ENCODE measurements at regions not wholly inside any gene's neighbourhood (a gene's known extent, or its start where the extent isn't known, plus 50 kb on each side); places are given as distances from the start of the nearest gene placed in this dataset.
"Not testable (repeated sequence)": the region's sequence is repeated elsewhere in the genome, so short reads cannot be mapped to it uniquely, and the experiment has no call there.

DNA sequence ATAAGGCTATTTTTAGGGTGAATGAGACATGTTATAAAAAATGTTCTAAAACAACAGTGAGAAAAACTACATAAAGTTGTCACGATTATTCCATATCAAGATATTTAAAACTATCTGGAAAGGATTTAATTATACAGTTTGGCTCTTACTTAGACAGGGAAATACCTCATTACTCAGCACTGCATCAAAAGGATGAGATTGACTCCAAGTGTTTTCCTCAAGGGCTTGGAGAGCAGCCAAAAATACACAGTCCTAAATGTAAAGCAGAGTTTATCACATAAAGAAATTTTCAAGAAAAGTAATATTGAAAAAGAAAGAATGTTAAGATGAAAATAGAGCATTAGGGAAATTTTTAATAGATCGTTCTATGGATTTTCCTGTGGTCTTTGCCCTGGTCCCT lies 285.5 kb upstream of the NETO1 start:
- DNase-seq: no peak

- no peak for DNase-seq
Observed at GRCh38 chr18:73151086-73151485, 283.3 kb upstream of the NETO1 start.

DNA sequence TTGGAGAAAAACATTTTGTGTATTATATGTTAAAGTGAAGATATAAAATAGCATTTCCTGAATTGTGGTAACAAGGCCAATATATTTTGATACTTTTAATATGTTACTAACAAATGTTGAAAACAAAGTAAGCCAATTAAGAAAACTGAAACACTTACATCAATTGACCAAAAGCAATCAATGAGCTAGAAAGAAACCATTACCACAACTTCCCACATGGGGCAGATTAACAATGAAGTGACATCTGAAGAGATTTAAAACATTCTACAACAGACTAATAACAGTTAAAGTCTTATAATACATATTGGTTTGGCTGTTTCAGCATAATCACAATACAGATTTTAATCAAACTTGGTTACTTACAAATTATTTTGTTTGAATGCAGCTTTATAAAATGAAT lies 282.4 kb upstream of the NETO1 start:
- no peak for DNase-seq

GRCh38 chr18:73147590-73147989 lies 279.8 kb upstream of the NETO1 start:
- no peak for DNase-seq

DNA sequence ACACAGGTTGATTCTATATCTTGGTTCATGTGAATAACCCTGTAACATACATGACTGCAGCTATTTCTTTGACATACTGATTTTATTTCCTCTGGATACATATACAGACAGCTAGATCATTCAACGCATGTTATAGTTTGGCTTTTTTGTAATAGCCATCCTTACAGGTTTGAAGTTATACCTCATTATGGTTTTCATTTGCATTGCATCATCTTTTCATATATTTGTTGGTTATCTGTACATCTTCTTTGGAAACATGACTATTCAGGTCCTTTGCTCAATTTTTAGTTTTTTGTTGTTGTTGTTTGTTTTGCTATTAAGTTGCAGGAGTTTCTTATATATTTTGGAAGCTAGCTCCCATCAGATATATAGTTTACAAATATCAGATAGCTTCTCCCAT lies 276.2 kb upstream of the NETO1 start:
- DNase-seq: no peak

DNA sequence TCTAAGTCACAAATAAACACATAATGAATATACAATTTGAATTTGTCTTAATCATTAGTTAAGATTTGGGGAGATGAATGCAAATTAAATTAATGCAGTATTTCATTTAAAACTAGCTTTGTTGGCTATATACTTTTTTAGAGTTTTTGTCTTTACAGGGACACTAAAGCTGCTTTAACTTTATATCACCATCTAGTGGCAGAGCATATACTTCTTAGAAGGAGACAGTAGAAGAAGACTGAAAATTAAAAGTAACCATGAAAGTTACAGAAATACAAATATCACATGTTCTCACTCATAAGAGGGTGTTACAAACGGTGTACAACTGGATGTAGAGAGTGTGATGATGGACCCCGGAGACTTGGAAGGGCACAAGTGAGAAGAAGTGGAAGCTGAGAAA lies 268.3 kb upstream of the NETO1 start:
- DNase-seq: no peak

DNA sequence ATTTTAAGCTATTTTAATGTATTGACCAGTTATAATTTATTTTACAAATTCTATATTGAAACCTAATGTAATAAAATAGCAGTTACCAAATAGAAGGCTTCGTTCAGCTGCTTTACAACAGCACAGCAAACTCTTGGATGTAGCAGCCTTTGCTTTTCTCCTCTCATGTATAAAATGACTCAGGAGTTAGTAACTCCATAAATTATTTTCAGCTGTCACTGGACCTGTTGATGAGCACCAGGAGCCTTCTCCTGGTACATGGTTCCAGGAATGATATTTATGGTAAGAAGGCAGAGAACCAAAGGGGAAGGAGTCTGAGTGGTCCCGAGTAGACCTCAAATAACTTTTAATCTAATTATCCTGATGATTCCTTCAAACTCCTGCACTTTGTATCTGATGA lies 256.4 kb upstream of the NETO1 start:
- DNase-seq: no peak

- DNase-seq: no peak
Observed at GRCh38 chr18:73121207-73121606, 253.4 kb upstream of the NETO1 start.

DNA sequence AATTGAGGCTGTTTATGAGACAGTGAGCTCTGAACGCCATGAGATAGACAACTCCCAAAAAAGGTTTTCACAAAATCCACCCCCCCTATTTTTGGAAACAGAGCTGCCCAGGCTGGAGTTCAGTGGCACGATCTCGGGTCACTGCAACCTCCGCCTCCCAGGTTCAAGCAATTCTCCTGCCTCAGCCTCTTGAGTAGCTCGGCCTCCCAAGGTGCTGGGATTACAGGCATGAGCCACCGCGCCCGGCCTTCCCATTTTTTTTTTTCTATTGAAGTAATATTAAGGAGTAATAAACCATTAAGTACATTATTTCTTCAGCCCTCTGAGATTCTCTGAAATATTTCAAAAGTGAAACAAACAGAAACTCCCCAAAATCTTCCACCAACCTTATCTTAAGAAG lies 252.8 kb upstream of the NETO1 start:
- DNase-seq: no peak

- peak; percentile 51 for DNase-seq
Observed at GRCh38 chr18:73119574-73119973, 251.8 kb upstream of the NETO1 start.

DNA sequence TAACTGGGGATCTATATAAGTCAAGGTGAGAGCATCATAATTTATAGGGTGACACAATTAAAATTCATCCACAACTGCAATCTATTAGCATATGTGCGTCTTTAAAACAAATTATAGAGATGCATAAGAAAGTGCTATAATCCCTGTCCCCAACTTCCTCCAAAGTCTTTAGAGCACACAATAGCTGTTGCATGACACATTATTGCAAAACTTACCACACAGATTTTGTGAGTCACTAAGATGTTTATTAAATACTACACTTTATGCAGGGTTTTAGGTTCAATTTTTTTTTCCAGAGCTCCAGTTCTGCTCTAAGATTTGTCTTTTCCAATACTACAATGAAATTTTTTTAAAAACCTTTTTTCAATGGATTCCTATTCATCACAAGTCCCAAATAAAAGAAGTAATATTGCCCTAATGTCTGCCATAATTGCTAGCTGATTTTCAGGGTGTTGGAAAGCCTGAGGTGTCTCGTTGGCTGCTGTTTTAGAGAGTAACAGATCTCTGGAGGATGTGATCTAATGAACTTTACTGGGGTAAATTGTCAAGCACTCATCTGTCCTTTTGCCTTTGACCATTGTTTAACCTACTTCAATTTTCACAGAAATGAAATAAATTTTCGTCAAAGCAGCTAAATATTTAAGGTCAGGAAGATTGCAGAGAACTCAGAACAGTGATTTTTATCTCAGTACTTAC lies 250.5 kb upstream of the NETO1 start:
- DNase-seq: no peak

GRCh38 chr18:73110307-73110706 lies 242.5 kb upstream of the NETO1 start:
- DNase-seq: no peak

DNA sequence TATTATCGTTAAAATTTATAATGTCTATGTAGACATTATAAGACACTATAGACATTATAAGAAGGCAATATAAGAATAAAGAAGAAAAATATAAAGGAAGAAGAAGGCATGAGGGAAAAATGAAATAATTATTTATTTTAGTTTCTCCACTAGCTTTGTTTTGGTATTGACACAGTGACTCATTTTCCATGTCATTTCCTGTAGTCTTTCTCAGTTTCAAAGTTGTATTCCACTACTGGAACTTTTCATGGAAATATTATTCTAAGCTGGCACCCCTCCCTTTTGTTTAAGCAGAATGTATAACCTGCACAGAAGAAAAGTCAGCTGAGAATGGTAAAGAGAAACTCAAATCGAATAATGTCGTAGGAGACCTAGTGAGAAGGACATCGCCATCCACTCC lies 234.2 kb upstream of the NETO1 start:
- DNase-seq: no peak

DNA sequence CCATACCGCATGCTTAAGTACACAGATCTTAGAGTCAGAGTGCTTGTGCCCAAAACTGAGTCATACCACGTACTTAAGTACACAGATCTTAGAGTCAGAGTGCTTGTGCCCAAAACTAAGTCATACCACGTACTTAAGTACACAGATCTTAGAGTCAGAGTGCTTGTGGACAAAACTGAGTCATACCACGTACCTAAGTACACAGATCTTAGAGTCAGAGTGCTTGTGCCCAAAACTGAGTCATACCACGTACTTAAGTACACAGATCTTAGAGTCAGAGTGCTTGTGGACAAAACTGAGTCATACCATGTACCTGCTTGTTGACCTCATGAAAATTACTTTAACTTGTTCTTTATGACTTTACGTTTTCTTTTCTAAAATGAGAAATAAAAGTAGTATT lies 233.7 kb upstream of the NETO1 start:
- not testable (repeated sequence) for DNase-seq

- no peak for DNase-seq
Observed at GRCh38 chr18:73099759-73100158, 232.0 kb upstream of the NETO1 start.

GRCh38 chr18:73093687-73094250 lies 226.0 kb upstream of the NETO1 start:
- no peak for DNase-seq

GRCh38 chr18:73088445-73088844 lies 220.7 kb upstream of the NETO1 start:
- no peak for DNase-seq

DNA sequence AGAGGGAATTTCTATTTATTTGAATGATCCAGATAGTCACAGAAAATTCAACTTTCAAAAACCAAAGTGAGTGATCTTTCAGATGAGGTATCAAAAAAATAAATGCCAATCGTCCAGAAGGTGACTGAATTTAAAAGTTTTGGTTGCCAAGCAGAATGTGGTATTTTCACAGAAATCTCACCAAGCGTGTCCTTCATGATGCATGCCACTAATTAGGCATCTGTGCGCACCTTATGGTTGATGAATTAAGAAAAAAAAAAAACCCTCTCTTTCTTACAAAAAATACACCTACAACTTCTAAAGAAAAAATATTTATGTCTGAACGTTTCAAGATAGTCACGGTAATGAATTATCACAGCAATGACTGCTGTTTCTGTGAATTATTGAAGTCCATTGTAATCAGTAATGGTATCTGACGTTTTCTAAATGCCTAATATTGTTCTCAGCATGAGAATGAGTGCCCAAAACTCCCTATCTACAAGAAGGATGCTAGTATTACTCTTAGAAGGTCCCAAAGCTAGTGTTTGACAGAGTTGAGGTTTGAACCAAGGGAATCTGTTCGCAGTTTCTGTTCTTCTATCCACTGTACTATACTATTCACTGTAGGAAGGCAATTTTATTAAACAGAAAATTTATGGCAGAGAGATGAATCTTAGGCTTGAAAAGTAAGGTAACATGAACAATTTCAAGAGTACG lies 219.6 kb upstream of the NETO1 start:
- DNase-seq: no peak

DNA sequence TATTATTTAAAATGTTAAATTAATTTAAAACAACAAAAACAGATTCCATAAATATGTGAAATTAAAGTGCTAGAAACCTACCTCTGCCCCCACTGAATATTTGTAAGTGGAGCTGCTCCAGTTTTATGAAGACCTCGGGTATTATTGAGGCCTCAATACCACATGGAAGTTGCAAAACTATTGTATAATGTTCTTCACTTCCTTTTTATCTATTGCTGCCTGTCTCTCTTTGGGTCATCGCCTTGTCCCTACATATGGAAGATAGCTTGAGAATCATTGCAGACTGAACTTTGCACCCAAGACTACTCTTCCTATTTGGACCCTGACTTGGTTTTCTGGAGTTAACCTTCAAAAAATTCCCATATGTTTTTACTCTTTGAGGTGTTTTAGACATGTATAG lies 212.1 kb upstream of the NETO1 start:
- DNase-seq: no peak

DNA sequence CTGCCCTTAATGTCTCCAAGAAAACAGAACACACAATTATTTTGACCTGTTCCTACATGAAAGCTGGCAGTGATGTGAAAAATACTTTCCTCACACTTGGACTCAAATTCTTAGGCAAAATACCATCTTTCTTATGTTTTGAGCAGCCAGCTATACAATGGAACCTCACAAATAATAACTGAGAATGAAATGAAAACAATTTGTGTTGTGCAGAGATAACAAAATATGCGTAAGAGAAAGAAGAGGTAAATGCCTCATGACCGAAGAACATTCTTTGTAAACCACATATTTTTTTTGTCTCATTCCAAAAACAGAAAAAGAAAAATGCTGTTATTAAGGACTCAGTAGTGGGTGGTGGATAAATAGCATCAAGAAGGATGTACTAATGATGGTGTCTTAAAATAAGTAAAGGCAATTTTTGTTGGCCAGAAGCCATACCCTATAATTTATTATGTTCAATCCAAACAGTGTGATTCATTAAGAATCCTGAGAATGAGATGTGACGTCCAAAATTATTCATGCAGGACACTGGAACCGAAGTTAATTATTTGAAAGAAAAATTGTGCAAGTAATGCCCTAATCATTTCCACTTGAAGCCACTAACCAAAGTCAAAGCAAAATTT lies 193.0 kb upstream of the NETO1 start:
- no peak for DNase-seq

GRCh38 chr18:73059280-73059679 lies 191.5 kb upstream of the NETO1 start:
- DNase-seq: no peak

DNA sequence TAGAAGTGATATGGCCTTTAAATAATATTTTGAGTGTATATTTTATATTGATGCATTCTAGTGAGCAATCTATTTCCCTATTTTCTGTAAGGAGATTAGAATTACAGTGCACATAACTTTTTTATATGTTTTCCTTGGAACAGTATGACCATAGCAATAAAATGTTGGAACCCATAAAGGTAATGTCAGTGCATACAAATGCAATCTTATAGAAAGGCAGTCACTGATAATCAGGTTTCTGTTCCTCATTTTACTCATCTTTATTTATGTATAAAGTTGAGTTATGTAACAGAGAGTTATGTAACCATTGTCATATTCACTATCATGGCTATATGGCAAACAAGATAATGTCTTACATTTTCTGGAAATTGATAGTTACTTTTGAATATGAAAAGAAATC lies 179.9 kb upstream of the NETO1 start:
- no peak for DNase-seq

DNA sequence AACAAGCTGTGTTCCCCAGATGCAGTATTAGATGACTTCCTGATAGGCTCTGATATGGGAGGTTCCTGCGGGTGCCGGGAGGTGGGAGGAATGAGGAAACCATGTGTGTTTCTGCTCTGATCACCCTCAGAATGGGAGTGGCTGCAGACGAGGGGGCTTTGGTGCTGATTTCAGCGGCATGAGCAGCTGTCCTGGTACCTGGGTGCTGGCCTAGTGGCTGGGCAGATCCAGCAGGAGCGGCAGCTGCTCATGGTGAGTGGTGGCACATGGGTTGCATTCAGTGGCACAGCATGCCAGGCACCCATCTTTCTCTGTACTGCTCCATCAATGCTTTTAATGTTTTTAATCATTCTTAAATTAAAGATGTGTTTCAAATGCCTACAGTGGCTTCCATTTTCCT lies 177.2 kb upstream of the NETO1 start:
- DNase-seq: no peak

GRCh38 chr18:73043611-73044010 lies 175.8 kb upstream of the NETO1 start:
- DNase-seq: no peak

Measured in GF-D8 (cell line).